GM19397 (cell line): ENCODE measurements at regions not wholly inside any gene's neighbourhood (a gene's known extent, or its start where the extent isn't known, plus 50 kb on each side); places are given as distances from the start of the nearest gene placed in this dataset.

Source experiments
- ATAC-seq: cut with Tn5 transposase; IDR thresholded peaks from one replicate; pipeline ENCODE4 v1.9.1; 2021; ENCODE audit warnings: mild to moderate bottlenecking, moderate library complexity; ENCODE audit not compliant: unreplicated experiment

- no peak for ATAC-seq
Observed at GRCh38 chr13:38602266-38602665, 84.6 kb upstream of the FREM2 start.

- no peak for ATAC-seq
Observed at GRCh38 chr13:38606699-38607535, 80.0 kb upstream of the FREM2 start.

GRCh38 chr13:38617936-38618335 is 68.9 kb upstream of the FREM2 start:
- no peak for ATAC-seq

GRCh38 chr13:38618336-38618735 is 68.5 kb upstream of the FREM2 start:
- no peak for ATAC-seq

GRCh38 chr13:38618881-38619280 is 68.0 kb upstream of the FREM2 start:
- no peak for ATAC-seq

GRCh38 chr13:38620876-38621275 is 66.0 kb upstream of the FREM2 start:
- no peak for ATAC-seq

GRCh38 chr13:38624822-38625221 is 62.1 kb upstream of the FREM2 start:
- no peak for ATAC-seq

GRCh38 chr13:38628554-38628953 is 58.3 kb upstream of the FREM2 start:
- no peak for ATAC-seq

GRCh38 chr13:38630780-38631179 is 56.1 kb upstream of the FREM2 start:
- no peak for ATAC-seq

- ATAC-seq, result no peak
Observed at GRCh38 chr13:38635030-38635429, 51.8 kb upstream of the FREM2 start.

- no peak for ATAC-seq
Observed at GRCh38 chr13:38636073-38636472, 50.8 kb upstream of the FREM2 start.

GRCh38 chr13:38636761-38637160 is 50.1 kb upstream of the FREM2 start:
- ATAC-seq, result no peak
